GM12892 (cell line): ENCODE measurements at regions not wholly inside any gene's neighbourhood (a gene's known extent, or its start where the extent isn't known, plus 50 kb on each side); places are given as distances from the start of the nearest gene placed in this dataset.

Experiments
- POLR2A ChIP-seq: IDR thresholded peaks from 2 replicates; pipeline ENCODE4 v1.6.1; 2011; ENCODE audit warnings: low read depth, low read length, control low read depth
- POLR2AphosphoS5 ChIP-seq: IDR thresholded peaks from 2 replicates; pipeline ENCODE4 v1.6.1; 2011; ENCODE audit warnings: low read depth, low read length, control low read depth
- TAF1 ChIP-seq: IDR thresholded peaks from 2 replicates; pipeline ENCODE4 v1.6.1; 2011; ENCODE audit warnings: low read depth, mild to moderate bottlenecking, control low read depth, low read length, borderline replicate concordance

- TF ChIP-seq POLR2AphosphoS5 (no peak), POLR2A (no peak), TAF1 (no peak)
Observed at GRCh38 chr2:75284345-75284744, 85.0 kb upstream of the TACR1 start.
